ENCODE measurements at regions not wholly inside any gene's neighbourhood (a gene's known extent, or its start where the extent isn't known, plus 50 kb on each side); places are given as distances from the start of the nearest gene placed in this dataset.

DNA sequence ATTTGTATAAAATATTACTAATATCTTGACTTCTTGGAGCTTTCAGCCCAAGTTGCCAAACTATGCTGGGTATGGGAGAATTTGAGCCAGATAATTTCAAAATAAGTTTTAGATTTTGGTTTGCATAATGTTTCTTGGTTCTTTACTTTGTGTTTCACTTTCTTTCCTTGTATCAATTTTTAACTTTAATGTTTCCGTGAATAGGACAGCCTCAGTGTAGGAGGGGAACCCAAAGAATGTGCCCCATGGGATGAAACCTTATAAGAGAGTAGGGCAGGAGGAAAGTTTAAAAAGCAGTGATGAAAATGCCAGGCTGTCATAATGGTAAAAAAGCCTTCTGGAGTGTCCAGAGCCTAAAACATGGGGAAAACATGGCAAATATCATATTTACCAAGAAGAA is 252.4 kb upstream of the IRAK1BP1 start:
- H3K4me2 ChIP-seq (ENCODE audit: extremely low read depth, insufficient read depth, low read length) = no peak overlapping the region
- DNase-seq (ENCODE audit: low read depth in 2 of 2) = no peak

DNA sequence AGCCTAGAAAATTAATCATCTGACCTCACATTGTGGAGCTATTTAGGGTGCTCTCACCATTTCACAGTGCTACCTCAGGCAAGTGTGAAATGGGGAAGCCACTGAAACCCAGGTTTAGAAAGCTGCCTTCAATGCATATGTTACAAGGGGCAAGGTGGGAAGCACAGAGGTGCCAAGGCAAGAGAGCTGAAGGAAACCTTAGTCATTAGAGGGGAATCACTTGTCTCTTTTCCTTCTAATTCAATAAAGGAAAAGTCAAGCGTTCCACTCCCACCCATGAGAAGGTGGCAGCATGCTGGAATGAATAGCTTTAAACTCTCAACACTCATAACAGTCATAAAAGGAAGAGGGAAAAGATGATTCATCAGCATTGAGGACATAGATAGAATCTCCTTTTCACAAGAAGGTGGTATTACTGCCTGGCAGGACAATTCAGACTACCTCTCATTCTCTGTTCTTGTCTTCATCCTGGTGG is 251.9 kb upstream of the IRAK1BP1 start:
- Histone ChIP-seq H3K36me3 (ENCODE audit: control insufficient read depth, insufficient read depth, low read length) (no peaks in the 10 kb centered on the region), H4K20me1 (ENCODE audit: control insufficient read depth, extremely low read depth, insufficient read depth, low read length) (no peaks in the 10 kb centered on the region), H3K9me3 (ENCODE audit: control insufficient read depth, insufficient read depth, low read depth, low read length) (no peaks in the 10 kb centered on the region), H2AFZ (ENCODE audit: low read length) (no peak overlapping the region), H3K27me3 (ENCODE audit: control insufficient read depth, insufficient read depth, low read length) (no peaks in the 10 kb centered on the region), H3K79me2 (ENCODE audit: control insufficient read depth, insufficient read depth, low read length) (no peaks in the 10 kb centered on the region), H3K4me2 (ENCODE audit: extremely low read depth, insufficient read depth, low read length) (no peak overlapping the region), H3K4me1 (ENCODE audit: control insufficient read depth, extremely low read depth, insufficient read depth, low read length) (peaks cover 3% of the 10 kb centered on the region), H3K27ac (ENCODE audit: insufficient read depth, low read length) (no peak overlapping the region), H3K9ac (ENCODE audit: insufficient read depth, low read length) (no peak overlapping the region), H3K4me3 (replicated peaks in 1 of 4; ENCODE audit: control extremely low read depth in 1 of 4, insufficient read depth in 1 of 4, low read depth in 3 of 4, low read length in 4 of 4) (no peak overlapping the region)
- peak in 1 of 2 donors; percentile 45 for DNase-seq (ENCODE audit: low read depth in 2 of 2)
- TF ChIP-seq EZH2 (IDR thresholded peaks at IDR 0.05; ENCODE audit: low read length, missing control alignments) = no peak
- TF ChIP-seq, protein P1, sequence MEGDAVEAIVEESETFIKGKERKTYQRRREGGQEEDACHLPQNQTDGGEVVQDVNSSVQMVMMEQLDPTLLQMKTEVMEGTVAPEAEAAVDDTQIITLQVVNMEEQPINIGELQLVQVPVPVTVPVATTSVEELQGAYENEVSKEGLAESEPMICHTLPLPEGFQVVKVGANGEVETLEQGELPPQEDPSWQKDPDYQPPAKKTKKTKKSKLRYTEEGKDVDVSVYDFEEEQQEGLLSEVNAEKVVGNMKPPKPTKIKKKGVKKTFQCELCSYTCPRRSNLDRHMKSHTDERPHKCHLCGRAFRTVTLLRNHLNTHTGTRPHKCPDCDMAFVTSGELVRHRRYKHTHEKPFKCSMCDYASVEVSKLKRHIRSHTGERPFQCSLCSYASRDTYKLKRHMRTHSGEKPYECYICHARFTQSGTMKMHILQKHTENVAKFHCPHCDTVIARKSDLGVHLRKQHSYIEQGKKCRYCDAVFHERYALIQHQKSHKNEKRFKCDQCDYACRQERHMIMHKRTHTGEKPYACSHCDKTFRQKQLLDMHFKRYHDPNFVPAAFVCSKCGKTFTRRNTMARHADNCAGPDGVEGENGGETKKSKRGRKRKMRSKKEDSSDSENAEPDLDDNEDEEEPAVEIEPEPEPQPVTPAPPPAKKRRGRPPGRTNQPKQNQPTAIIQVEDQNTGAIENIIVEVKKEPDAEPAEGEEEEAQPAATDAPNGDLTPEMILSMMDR (conservative IDR thresholded peaks at IDR 0.05 in 1 of 2, IDR thresholded peaks at IDR 0.05 in 1 of 2; ENCODE audit: low read depth in 1 of 2, low read length in 2 of 2) = no peak

More for the DNA sequence above, 252.4 kb upstream of the IRAK1BP1 start:
- Histone ChIP-seq H3K36me3 (ENCODE audit: control insufficient read depth, insufficient read depth, low read length) (no peaks in the 10 kb centered on the region), H2AFZ (ENCODE audit: low read length) (no peak overlapping the region), H3K9ac (ENCODE audit: insufficient read depth, low read length) (no peak overlapping the region), H3K27ac (ENCODE audit: insufficient read depth, low read length) (no peak overlapping the region), H3K9me3 (ENCODE audit: control insufficient read depth, insufficient read depth, low read depth, low read length) (no peaks in the 10 kb centered on the region), H3K27me3 (ENCODE audit: control insufficient read depth, insufficient read depth, low read length) (no peaks in the 10 kb centered on the region), H3K4me3 (replicated peaks in 1 of 4; ENCODE audit: control extremely low read depth in 1 of 4, insufficient read depth in 1 of 4, low read depth in 3 of 4, low read length in 4 of 4) (no peak overlapping the region), H4K20me1 (ENCODE audit: control insufficient read depth, extremely low read depth, insufficient read depth, low read length) (no peaks in the 10 kb centered on the region), H3K4me1 (ENCODE audit: control insufficient read depth, extremely low read depth, insufficient read depth, low read length) (peaks cover 3% of the 10 kb centered on the region), H3K79me2 (ENCODE audit: control insufficient read depth, insufficient read depth, low read length) (no peaks in the 10 kb centered on the region)
- TF ChIP-seq, protein P1 (conservative IDR thresholded peaks at IDR 0.05 in 1 of 2, IDR thresholded peaks at IDR 0.05 in 1 of 2; ENCODE audit: low read depth in 1 of 2, low read length in 2 of 2) = no peak
- no peak for TF ChIP-seq EZH2 (IDR thresholded peaks at IDR 0.05; ENCODE audit: low read length, missing control alignments)

DNA sequence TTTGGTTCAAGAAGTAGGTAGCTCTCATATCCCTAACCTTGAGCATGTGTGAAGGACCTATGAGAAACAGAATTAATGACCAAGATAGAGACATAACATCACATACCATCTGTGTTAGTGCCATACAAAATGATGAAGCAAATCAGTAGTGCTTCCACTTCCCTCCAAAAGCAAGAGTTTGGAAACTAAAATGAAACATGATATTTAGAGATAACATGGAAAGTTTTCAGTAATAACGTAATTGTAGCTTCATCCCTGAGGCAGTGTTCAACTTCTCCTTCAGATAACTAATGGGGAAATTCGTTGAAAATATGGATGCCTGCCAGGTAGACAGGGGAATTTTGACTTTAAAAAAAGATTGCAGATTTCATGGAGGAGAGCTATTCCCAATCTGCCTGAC is 248.4 kb upstream of the IRAK1BP1 start:
- TF ChIP-seq, protein P1 (conservative IDR thresholded peaks at IDR 0.05 in 1 of 2, IDR thresholded peaks at IDR 0.05 in 1 of 2; ENCODE audit: low read depth in 1 of 2, low read length in 2 of 2) = no peak
- no peak for TF ChIP-seq EZH2 (IDR thresholded peaks at IDR 0.05; ENCODE audit: low read length, missing control alignments)
- peak in 1 of 2 donors; percentile 23 for DNase-seq (ENCODE audit: low read depth in 2 of 2)
- Histone ChIP-seq H3K27me3 (ENCODE audit: control insufficient read depth, insufficient read depth, low read length) (no peaks in the 10 kb centered on the region), H3K4me2 (ENCODE audit: extremely low read depth, insufficient read depth, low read length) (no peak overlapping the region), H4K20me1 (ENCODE audit: control insufficient read depth, extremely low read depth, insufficient read depth, low read length) (no peaks in the 10 kb centered on the region), H3K36me3 (ENCODE audit: control insufficient read depth, insufficient read depth, low read length) (no peaks in the 10 kb centered on the region), H3K27ac (ENCODE audit: insufficient read depth, low read length) (no peak overlapping the region), H2AFZ (ENCODE audit: low read length) (no peak overlapping the region), H3K9me3 (ENCODE audit: control insufficient read depth, insufficient read depth, low read depth, low read length) (no peaks in the 10 kb centered on the region), H3K4me3 (replicated peaks in 1 of 4; ENCODE audit: control extremely low read depth in 1 of 4, insufficient read depth in 1 of 4, low read depth in 3 of 4, low read length in 4 of 4) (no peak overlapping the region), H3K9ac (ENCODE audit: insufficient read depth, low read length) (no peak overlapping the region), H3K79me2 (ENCODE audit: control insufficient read depth, insufficient read depth, low read length) (no peaks in the 10 kb centered on the region), H3K4me1 (ENCODE audit: control insufficient read depth, extremely low read depth, insufficient read depth, low read length) (peaks cover 3% of the 10 kb centered on the region)

Data from fibroblast of lung (primary cell).